HepG2 (cell line): ENCODE measurements at regions not wholly inside any gene's neighbourhood (a gene's known extent, or its start where the extent isn't known, plus 50 kb on each side); places are given as distances from the start of the nearest gene placed in this dataset.

ENCODE experiments used
- KMT2A ChIP-seq: sonication (generic); formaldehyde crosslinking; IDR thresholded peaks from 2 replicates; pipeline ENCODE4 v1.4.0; 2020; ENCODE audit warnings: missing genetic modification reagents
- NR3C1 ChIP-seq: sonication (generic); formaldehyde crosslinking; IDR thresholded peaks from 2 replicates; pipeline ENCODE4 v1.4.0; 2020; ENCODE audit warnings: missing genetic modification reagents

DNA sequence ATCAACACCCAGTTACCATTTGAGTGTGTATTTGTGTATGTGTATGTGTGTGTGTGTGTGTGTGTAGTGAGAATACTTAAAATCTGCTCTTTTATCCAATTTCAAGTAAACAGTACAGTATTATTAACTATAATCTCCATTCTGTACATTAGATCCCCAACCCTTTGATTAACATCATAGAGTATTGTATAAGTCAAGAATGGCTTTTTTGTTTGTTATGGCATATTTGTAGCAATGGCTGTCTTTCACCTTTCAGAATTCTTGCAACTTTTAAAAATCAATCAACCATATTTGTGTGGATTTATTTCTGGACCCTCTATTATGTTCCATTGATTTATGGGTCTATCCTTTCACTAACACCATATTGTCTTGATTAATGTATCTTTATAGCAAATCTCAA lies 779.3 kb upstream of the MIR17HG start:
- no peak for TF ChIP-seq NR3C1
- TF ChIP-seq KMT2A (CRISPR knock-in tag) = no peak
